Sigmoid colon (tissue), 6 donors: ENCODE measurements at regions not wholly inside any gene's neighbourhood (a gene's known extent, or its start where the extent isn't known, plus 50 kb on each side); places are given as distances from the start of the nearest gene placed in this dataset.
"Not testable (repeated sequence)": the region's sequence is repeated elsewhere in the genome, so short reads cannot be mapped to it uniquely, and the experiment has no call there.

Source experiments
- DNase-seq: peaks from one replicate; pipeline ENCODE4 v3.0.0-alpha.2; 2019
- H3K27ac ChIP-seq, 4 donors: fragments of 200-600 bp; sonication (generic); one replicate each; pipeline ENCODE4 v1.5.1; 2016 to 2019; ENCODE audit warnings: mild to moderate bottlenecking in 1 of 4
- H3K27me3 ChIP-seq, 3 donors: fragments of 200-600 bp; sonication (generic); one replicate each; pipeline ENCODE4 v1.5.1; 2019; ENCODE audit warnings: mild to moderate bottlenecking in 1 of 3
- H3K36me3 ChIP-seq, 4 donors: fragments of 200-600 bp; sonication (generic); one replicate each; pipeline ENCODE4 v1.5.1; 2016 to 2019
- H3K4me1 ChIP-seq, 4 donors: fragments of 200-600 bp; sonication (generic); one replicate each; pipeline ENCODE4 v1.5.1; 2017 to 2019
- H3K4me3 ChIP-seq, 4 donors: fragments of 200-600 bp; sonication (generic); one replicate each; pipeline ENCODE4 v1.5.1; 2017 to 2019; ENCODE audit warnings: mild to moderate bottlenecking in 2 of 4, moderate library complexity in 1 of 4
- H3K9me3 ChIP-seq, 4 donors: fragments of 200-600 bp in 3 of 4; sonication (generic) in 3 of 4; one replicate each; pipeline versions ENCODE4 v1.5.1 to v1.6.1; 2013 to 2019
- EP300 ChIP-seq, 4 donors: sonication (generic); formaldehyde crosslinking; IDR thresholded peaks; one replicate each; pipeline ENCODE4 v1.6.1; 2017; ENCODE audit warnings: antibody characterized with exemption in 4 of 4
- POLR2A ChIP-seq, 2 donors: fragments of 450-650 bp; IDR thresholded peaks; one replicate each; pipeline ENCODE4 v1.6.1; 2016; ENCODE audit warnings: antibody characterized with exemption in 2 of 2, mild to moderate bottlenecking in 2 of 2, moderate library complexity in 2 of 2
- POLR2AphosphoS5 ChIP-seq, 4 donors: sonication (generic); formaldehyde crosslinking; IDR thresholded peaks; one replicate each; pipeline ENCODE4 v1.6.1; 2017; ENCODE audit warnings: antibody characterized with exemption in 4 of 4
- WGBS, 2 donors: extraction: QIAGEN DNeasy Blood & Tissue Kit; methylation state at CpG; one replicate each; pipeline ENCODE4 v1.1.7; 2013; 5-methylcytosine and 5-hydroxymethylcytosine counted together
- intact Hi-C: fragments of 100-400 bp; cut with DNase I; formaldehyde crosslinking; loops from one replicate; pipeline ENCODE4 v1.15.1; 2023
- TF ChIP-seq, protein P1 (sequence below), 4 experiments: fragments of 450-650 bp in 3 of 4; fragments of 200-600 bp in 1 of 4; IDR thresholded peaks; one replicate each; pipeline ENCODE4 v1.5.1; 2016 to 2019; ENCODE audit warnings: antibody characterized with exemption in 4 of 4, mild to moderate bottlenecking in 3 of 4, moderate library complexity in 2 of 4
- donor health status: healthy with polysubstance abuse.
- donor health status: healthy.

DNA sequence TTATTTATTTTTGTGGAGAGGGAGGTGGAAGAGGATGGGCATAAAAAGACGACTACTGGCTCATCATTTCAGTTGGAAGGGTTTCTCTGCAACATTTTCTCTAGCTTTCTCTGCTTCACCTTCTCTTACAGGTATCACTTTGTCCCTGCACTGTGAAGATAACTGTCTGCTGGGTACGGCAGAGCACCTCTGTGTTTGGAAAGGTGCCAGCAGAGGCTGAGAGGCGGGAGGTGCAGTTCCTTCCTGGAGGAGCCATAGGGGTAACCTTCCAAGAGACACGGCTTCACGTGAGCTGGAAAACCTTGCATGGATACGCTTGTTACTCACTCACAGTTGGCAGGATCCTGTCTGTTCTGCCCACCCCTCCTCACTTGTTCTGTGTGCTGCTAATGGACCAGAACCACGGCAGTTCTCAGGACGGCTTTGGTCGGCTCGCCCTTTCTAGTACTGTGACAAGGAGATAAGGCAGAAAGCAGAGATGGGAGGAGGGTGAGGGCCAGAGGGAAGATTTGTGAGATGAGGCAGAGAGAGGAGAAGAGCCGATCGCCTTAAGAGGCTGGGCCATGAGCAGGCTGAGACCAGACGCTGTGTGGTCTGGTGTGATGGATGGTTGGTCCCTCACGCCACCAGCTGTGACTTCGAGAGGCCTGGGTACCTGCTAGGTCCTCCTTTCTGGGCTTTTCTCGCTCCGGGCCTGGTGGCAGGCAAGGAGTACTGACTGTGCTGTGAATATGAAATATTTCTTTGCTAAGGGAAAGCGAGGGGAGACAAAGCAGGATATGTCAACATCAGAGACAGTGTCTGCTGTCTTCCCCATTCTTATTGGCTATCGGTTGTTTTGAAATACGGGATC is 66.8 kb downstream of the MRPL57 start:
- no peak for DNase-seq
- WGBS, 2 donors = 52 to 62% methylated on average over 20 of the region's 20 CpGs

DNA sequence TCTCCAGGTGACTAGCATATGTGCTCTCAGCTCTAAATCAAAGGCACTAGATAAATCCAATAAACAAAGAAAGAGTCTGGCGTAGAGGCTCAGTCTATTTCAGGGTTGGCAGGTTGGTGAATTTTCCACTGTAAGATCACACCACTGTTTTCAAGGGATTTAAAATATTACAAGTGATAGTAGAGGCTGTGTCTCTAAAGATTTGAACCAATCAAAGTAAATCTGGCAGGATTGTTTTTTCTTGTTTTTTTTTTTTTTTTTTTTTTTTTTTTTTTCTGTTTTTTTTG is 67.4 kb downstream of the MRPL57 start:
- H3K27me3 ChIP-seq, intact Hi-C loops, H3K9me3 ChIP-seq, H3K4me1 ChIP-seq, DNase-seq, H3K36me3 ChIP-seq: not testable (repeated sequence)
- H3K4me3 ChIP-seq = peak overlapping the region in 1 of 4 donors; percentile 9
- peak in 1 of 4 donors; percentile 12 for TF ChIP-seq POLR2AphosphoS5 (IDR thresholded peaks at IDR 0.05)
- 79 to 85% methylated on average over 1 of the region's 1 CpG for WGBS, 2 donors
- peak overlapping the region in 2 of 4 donors; percentile 60 to 66 for H3K27ac ChIP-seq

More for the DNA sequence above, 66.8 kb downstream of the MRPL57 start:
- Histone ChIP-seq H3K27me3 (no peaks in the 10 kb centered on the region), H3K36me3 (no peaks in the 10 kb centered on the region), H3K4me3 (peak overlapping the region in 2 of 4 donors; percentile 9 to 10), H3K4me1 (peaks cover 0 to 8% (median 0%) of the 10 kb centered on the region in 4 donors), H3K27ac (peak overlapping the region in 2 of 4 donors; percentile 60 to 66), H3K9me3 (no peaks in the 10 kb centered on the region)
- TF ChIP-seq, protein P1, sequence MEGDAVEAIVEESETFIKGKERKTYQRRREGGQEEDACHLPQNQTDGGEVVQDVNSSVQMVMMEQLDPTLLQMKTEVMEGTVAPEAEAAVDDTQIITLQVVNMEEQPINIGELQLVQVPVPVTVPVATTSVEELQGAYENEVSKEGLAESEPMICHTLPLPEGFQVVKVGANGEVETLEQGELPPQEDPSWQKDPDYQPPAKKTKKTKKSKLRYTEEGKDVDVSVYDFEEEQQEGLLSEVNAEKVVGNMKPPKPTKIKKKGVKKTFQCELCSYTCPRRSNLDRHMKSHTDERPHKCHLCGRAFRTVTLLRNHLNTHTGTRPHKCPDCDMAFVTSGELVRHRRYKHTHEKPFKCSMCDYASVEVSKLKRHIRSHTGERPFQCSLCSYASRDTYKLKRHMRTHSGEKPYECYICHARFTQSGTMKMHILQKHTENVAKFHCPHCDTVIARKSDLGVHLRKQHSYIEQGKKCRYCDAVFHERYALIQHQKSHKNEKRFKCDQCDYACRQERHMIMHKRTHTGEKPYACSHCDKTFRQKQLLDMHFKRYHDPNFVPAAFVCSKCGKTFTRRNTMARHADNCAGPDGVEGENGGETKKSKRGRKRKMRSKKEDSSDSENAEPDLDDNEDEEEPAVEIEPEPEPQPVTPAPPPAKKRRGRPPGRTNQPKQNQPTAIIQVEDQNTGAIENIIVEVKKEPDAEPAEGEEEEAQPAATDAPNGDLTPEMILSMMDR (IDR thresholded peaks at IDR 0.05) = peak in 1 of 4 experiments; percentile 24
- TF ChIP-seq POLR2AphosphoS5 (IDR thresholded peaks at IDR 0.05) (peak in 1 of 4 donors; percentile 39), POLR2A (IDR thresholded peaks at IDR 0.05) (no peak), EP300 (IDR thresholded peaks at IDR 0.05) (no peak)
- intact Hi-C loops = no loop called here

DNA sequence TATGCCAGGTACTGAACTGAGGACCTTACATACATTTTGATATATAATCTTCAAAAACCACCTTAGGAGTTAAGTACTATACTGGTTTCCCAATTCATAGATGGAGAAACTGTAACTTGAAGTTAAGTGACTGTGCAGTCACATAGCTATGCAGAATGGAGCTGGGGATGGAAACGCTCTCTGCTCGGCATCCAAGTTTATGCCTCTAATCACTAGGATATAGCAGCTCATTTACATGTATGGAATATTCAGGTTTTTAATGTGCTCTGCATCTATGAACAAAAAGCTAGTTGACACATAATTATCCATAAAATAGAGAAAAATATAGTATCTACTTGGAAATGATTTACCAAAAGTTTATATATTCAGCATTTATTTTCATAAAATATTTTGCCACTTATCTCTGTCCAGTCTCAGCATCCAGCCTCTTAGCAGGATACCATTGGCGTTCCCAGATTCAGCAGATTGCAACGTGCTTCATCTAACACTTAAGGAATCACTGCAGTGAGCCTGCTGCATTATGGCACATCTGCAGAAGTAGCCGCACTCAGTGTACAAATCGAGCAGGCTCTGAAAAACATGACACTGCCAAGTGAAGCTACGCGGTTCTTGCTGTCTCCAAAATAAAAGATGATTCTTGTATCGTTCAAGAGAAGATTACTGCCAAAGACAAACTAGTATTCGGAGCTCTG is 70.4 kb downstream of the MRPL57 start:
- Histone ChIP-seq H3K4me1 (peaks cover 0 to 8% (median 0%) of the 10 kb centered on the region in 4 donors), H3K9me3 (no peaks in the 10 kb centered on the region), H3K27ac (no peak overlapping the region), H3K27me3 (no peaks in the 10 kb centered on the region), H3K4me3 (no peak overlapping the region), H3K36me3 (no peaks in the 10 kb centered on the region)
- 89 to 90% methylated on average over 10 of the region's 10 CpGs for WGBS, 2 donors
- intact Hi-C loops = no loop called here
- TF ChIP-seq POLR2AphosphoS5 (IDR thresholded peaks at IDR 0.05) (no peak), EP300 (IDR thresholded peaks at IDR 0.05) (no peak), POLR2A (IDR thresholded peaks at IDR 0.05) (no peak)
- TF ChIP-seq, protein P1 (IDR thresholded peaks at IDR 0.05) = no peak
- no peak for DNase-seq

DNA sequence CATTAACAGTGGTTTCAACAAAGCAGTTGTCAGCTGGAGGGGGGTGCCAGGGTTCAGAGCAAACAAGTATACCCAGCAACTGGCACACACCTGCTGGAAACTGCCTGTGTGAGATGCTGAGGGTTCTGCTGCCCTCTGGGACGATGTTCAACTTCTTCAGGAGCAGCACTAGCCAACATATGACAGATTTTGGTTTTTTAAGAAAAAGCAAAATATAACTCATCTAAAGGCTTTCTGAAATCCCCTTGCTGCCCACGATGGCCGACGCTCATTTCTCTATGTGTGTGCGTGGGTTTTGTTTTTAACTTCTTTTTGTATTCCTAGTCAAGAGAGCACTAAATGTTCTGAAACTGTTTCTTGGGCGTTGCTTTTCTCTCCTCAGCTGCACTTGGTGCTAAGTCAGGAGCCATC is 79.9 kb downstream of the MRPL57 start:
- no peaks in the 10 kb centered on the region for H3K4me1 ChIP-seq
- no peak overlapping the region for H3K4me3 ChIP-seq
- TF ChIP-seq POLR2A (IDR thresholded peaks at IDR 0.05) = no peak
- TF ChIP-seq EP300 (IDR thresholded peaks at IDR 0.05) = no peak
- no peak for TF ChIP-seq POLR2AphosphoS5 (IDR thresholded peaks at IDR 0.05)
- TF ChIP-seq, protein P1 (IDR thresholded peaks at IDR 0.05) = no peak
- intact Hi-C loops = no loop called here
- H3K27me3 ChIP-seq = no peaks in the 10 kb centered on the region
- H3K36me3 ChIP-seq = no peaks in the 10 kb centered on the region
- DNase-seq = no peak
- no peaks in the 10 kb centered on the region for H3K9me3 ChIP-seq
- WGBS, 2 donors = 64 to 76% methylated on average over 6 of the region's 6 CpGs
- H3K27ac ChIP-seq = no peak overlapping the region

DNA sequence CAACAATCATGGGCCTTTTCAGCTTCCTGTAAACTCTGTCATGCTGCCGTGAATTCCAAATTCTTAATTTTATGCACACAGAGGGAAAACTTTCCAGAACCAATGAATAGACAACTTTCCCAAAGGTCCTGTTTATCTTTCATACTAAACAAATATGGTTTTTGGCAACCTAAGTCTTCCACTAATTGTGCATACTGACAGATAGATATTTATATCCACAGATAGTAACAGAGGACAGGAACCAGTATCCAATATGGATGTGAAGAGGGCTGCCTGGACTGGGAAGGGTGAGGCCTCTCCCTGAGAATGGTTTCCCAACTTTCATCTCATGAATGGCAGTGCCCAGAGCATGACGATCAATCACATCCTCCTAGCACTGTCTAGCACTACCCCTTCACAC is 80.4 kb downstream of the MRPL57 start:
- 59 to 77% methylated on average over 2 of the region's 2 CpGs for WGBS, 2 donors
- Histone ChIP-seq H3K9me3 (no peaks in the 10 kb centered on the region), H3K36me3 (no peaks in the 10 kb centered on the region), H3K4me1 (no peaks in the 10 kb centered on the region), H3K27ac (no peak overlapping the region), H3K27me3 (no peaks in the 10 kb centered on the region), H3K4me3 (no peak overlapping the region)
- intact Hi-C loops = no loop called here
- TF ChIP-seq POLR2A (IDR thresholded peaks at IDR 0.05) = no peak
- TF ChIP-seq EP300 (IDR thresholded peaks at IDR 0.05) = no peak
- TF ChIP-seq, protein P1 (IDR thresholded peaks at IDR 0.05) = no peak
- no peak for TF ChIP-seq POLR2AphosphoS5 (IDR thresholded peaks at IDR 0.05)
- DNase-seq = no peak
